Fibroblast of skin of abdomen (primary cell): ENCODE measurements at regions not wholly inside any gene's neighbourhood (a gene's known extent, or its start where the extent isn't known, plus 50 kb on each side); places are given as distances from the start of the nearest gene placed in this dataset.

Experiments
- DNase-seq: peaks from one replicate; pipeline ENCODE4 v3.0.0-alpha.2; 2013

- no peak for DNase-seq
These were observed 51.5 kb upstream of the ARID1B start for GRCh38 chr6:156725712-156726111.

- DNase-seq, result peak; percentile 2
These were observed 56.2 kb upstream of the ARID1B start for GRCh38 chr6:156720691-156721685.

- peak; percentile 90 for DNase-seq
These were observed 57.2 kb upstream of the ARID1B start for GRCh38 chr6:156719720-156720563.

GRCh38 chr6:156719395-156719719, 57.8 kb upstream of the ARID1B start:
- peak; percentile 6 for DNase-seq

- peak; percentile 35 for DNase-seq
These were observed 58.4 kb upstream of the ARID1B start for GRCh38 chr6:156718647-156719394.

GRCh38 chr6:156717542-156717941, 59.6 kb upstream of the ARID1B start:
- DNase-seq, result no peak

GRCh38 chr6:156715839-156716238, 61.3 kb upstream of the ARID1B start:
- no peak for DNase-seq

- DNase-seq, result no peak
These were observed 63.6 kb upstream of the ARID1B start for GRCh38 chr6:156713548-156713947.

- no peak for DNase-seq
These were observed 66.7 kb upstream of the ARID1B start for GRCh38 chr6:156710479-156710878.

- no peak for DNase-seq
These were observed 69.4 kb upstream of the ARID1B start for GRCh38 chr6:156707818-156708217.

- peak; percentile 37 for DNase-seq
These were observed 73.5 kb upstream of the ARID1B start for GRCh38 chr6:156703719-156704118.

GRCh38 chr6:156701966-156702365, 75.2 kb upstream of the ARID1B start:
- DNase-seq, result no peak

GRCh38 chr6:156700440-156701057, 76.6 kb upstream of the ARID1B start:
- no peak for DNase-seq

GRCh38 chr6:156699935-156700334, 77.2 kb upstream of the ARID1B start:
- no peak for DNase-seq

GRCh38 chr6:156699017-156699421, 78.2 kb upstream of the ARID1B start:
- DNase-seq, result peak; percentile 78

- no peak for DNase-seq
These were observed 78.8 kb upstream of the ARID1B start for GRCh38 chr6:156698239-156699016.

GRCh38 chr6:156697225-156697830, 79.8 kb upstream of the ARID1B start:
- DNase-seq, result no peak

GRCh38 chr6:156695742-156696141, 81.4 kb upstream of the ARID1B start:
- no peak for DNase-seq

GRCh38 chr6:156694679-156695078, 82.5 kb upstream of the ARID1B start:
- no peak for DNase-seq

- DNase-seq, result no peak
These were observed 86.2 kb upstream of the ARID1B start for GRCh38 chr6:156691018-156691417.

- DNase-seq, result no peak
These were observed 87.5 kb upstream of the ARID1B start for GRCh38 chr6:156689656-156690055.
